NT2/D1 (cell line): ENCODE measurements at regions not wholly inside any gene's neighbourhood (a gene's known extent, or its start where the extent isn't known, plus 50 kb on each side); places are given as distances from the start of the nearest gene placed in this dataset.

ENCODE experiments used
- DNase-seq: peaks from one replicate; pipeline ENCODE4 v3.0.0-alpha.2; 2011; ENCODE audit warnings: low read depth, low spot score
- H3K27me3 ChIP-seq: 2 replicates; pipeline ENCODE4 v1.6.0; 2011; ENCODE audit warnings: mild to moderate bottlenecking; ENCODE audit not compliant: insufficient read length, insufficient read depth
- H3K36me3 ChIP-seq: 2 replicates; pipeline ENCODE4 v1.6.1; 2011; ENCODE audit warnings: mild to moderate bottlenecking, low read length, mixed read lengths; ENCODE audit not compliant: insufficient read depth, insufficient read length
- H3K4me1 ChIP-seq: 2 replicates; pipeline ENCODE4 v1.5.1; 2011; ENCODE audit not compliant: insufficient read depth, insufficient read length
- H3K4me3 ChIP-seq: 2 replicates; pipeline ENCODE4 v1.5.1; 2011; ENCODE audit warnings: low read depth; ENCODE audit not compliant: insufficient read length
- H3K9ac ChIP-seq: 2 replicates; pipeline ENCODE4 v1.6.0; 2011; ENCODE audit warnings: low read depth; ENCODE audit not compliant: insufficient read length
- H3K9me3 ChIP-seq: 2 replicates; pipeline ENCODE4 v1.5.1; 2011; ENCODE audit warnings: mild to moderate bottlenecking, low read length; ENCODE audit not compliant: insufficient read depth
- SUZ12 ChIP-seq: IDR thresholded peaks from 2 replicates; pipeline ENCODE4 v1.6.1; 2011; ENCODE audit not compliant: insufficient read length, insufficient read depth; ENCODE audit errors: extremely low read depth
- YY1 ChIP-seq: IDR thresholded peaks from 2 replicates; pipeline ENCODE4 v1.6.1; 2011; ENCODE audit not compliant: insufficient read length, insufficient read depth
- ZNF274 ChIP-seq: IDR thresholded peaks from 2 replicates; pipeline ENCODE4 v1.6.1; 2011; ENCODE audit warnings: mild to moderate bottlenecking, low read depth, low read length

DNA sequence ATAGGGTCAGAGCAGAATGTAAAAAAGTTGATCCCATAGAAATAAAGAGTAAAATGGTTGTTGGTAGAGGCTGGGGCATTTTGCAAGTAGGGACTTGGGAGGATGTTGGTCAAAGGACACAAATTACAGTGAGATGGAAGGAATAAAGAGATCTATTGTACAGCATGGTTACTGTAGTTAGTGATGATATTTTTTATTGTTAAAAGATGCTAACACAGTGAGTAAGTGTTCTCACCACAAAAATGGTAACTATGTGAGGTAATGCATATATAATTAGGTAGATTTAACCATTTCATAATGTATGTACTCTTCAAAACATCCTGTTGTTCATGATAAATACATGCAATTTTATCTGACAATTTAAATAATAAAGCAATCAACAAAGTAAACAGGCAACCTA is 280.7 kb upstream of the MAGI2 start:
- Histone ChIP-seq H3K9ac (no peak overlapping the region), H3K36me3 (no peaks in the 10 kb centered on the region), H3K27me3 (no peaks in the 10 kb centered on the region), H3K4me1 (no peaks in the 10 kb centered on the region), H3K9me3 (no peaks in the 10 kb centered on the region), H3K4me3 (no peak overlapping the region)
- TF ChIP-seq YY1 (no peak), ZNF274 (no peak), SUZ12 (no peak)
- DNase-seq, result no peak

DNA sequence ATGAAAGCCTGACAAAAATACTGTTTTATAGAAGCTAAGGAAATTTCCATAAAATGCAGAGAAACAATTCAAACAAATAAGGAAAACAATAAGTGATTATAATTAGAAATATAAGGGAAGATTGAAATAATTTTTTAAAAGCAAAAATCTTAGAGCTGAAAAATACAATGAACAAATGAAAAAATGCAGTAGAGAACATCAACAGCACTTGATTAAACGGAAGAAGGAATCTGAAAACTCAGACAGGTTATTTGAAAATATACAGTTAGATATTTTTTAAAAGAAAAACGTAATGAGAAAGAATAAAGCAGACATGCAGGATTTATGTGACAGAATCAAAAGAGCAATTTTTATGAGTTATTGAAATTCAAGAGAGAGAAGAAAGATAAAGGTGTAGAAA is 279.1 kb upstream of the MAGI2 start:
- no peaks in the 10 kb centered on the region for H3K27me3 ChIP-seq
- DNase-seq, result no peak
- H3K9ac ChIP-seq, result no peak overlapping the region
- no peaks in the 10 kb centered on the region for H3K4me1 ChIP-seq
- H3K36me3 ChIP-seq, result no peaks in the 10 kb centered on the region
- H3K9me3 ChIP-seq, result no peaks in the 10 kb centered on the region
- TF ChIP-seq SUZ12, result no peak
- no peak overlapping the region for H3K4me3 ChIP-seq

DNA sequence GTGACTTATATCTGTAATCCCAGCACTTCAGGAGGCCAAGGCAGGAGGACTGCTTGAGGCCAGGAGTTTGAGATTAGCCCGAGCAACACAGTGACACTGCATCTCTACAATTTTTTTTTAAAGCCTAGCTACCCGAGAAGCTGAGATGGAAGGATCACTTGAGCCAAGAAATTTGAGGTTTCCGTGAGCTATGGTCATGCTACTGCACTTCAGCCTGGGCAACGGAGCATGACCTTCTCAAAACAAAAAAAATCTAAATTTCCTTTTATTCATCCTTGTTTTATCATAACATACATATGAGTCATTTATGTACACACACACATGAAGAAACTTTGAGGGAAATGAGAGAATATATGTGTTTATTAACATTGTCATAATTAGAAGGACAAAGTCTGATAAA is 277.5 kb upstream of the MAGI2 start:
- H3K4me1 ChIP-seq, result no peaks in the 10 kb centered on the region
- no peak overlapping the region for H3K9ac ChIP-seq
- no peaks in the 10 kb centered on the region for H3K9me3 ChIP-seq
- no peak for DNase-seq
- TF ChIP-seq YY1, result no peak
- no peak for TF ChIP-seq SUZ12
- TF ChIP-seq ZNF274, result no peak
- H3K36me3 ChIP-seq, result no peaks in the 10 kb centered on the region
- H3K27me3 ChIP-seq, result no peaks in the 10 kb centered on the region
- H3K4me3 ChIP-seq, result no peak overlapping the region

DNA sequence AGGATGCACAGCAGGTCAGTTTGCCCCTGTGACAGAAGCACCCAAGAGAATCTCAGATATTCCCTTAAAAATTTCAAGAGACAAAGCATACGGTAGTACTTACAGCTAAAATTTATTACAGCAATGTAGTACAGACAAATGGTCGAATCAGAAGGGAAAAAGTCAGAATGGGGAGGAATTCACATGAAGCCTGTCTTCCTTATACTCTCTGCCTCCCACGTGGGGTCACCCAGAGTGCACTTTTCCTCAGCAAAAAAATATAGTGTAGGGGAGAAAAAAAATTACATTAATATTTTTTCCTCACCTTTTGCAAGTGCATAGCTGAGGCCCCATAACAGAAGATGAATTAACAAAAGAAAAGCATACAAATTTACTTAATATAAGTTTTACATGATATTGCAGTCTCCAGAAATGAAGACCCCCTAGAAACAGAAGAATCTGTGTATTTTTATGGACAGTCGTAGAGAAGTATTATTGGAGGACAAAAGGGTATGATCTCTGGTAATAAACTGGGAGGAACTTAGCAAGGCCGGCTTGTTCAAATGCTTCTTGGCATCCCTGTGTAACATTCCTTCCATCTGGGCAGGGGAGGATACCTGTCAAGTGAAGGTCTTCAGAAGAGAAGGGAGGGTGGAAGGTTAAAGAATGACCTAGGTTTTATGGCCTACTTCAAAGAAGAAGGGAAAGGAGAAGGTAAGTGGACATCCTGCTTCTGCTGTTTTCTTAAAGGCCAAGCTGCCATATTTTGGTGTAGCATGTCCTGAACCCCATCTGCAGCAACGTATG is 270.6 kb upstream of the MAGI2 start:
- H3K9me3 ChIP-seq, result no peaks in the 10 kb centered on the region
- no peaks in the 10 kb centered on the region for H3K36me3 ChIP-seq
- H3K4me1 ChIP-seq, result no peaks in the 10 kb centered on the region
- no peak overlapping the region for H3K9ac ChIP-seq
- H3K4me3 ChIP-seq, result no peak overlapping the region
- no peak for DNase-seq
- TF ChIP-seq SUZ12 (no peak), ZNF274 (no peak), YY1 (no peak)
- no peaks in the 10 kb centered on the region for H3K27me3 ChIP-seq

DNA sequence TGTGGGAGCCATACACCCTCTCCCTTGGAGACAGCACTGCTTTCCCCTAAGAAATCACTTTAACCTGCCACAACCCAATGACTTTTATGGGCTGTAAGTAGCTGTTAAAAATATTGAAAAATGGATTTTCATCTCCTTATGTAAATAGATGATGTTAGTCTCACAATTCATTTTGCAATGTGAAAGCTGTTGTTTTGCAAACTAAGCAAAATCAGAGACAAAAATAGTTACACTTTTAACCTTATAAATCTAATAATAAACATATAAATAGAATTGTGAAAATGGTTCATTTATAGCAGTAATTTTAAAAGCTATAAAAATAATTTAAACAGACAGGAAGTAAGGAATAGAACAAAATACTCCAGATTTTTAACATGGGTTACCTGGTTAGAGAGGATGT is 268.8 kb upstream of the MAGI2 start:
- H3K9ac ChIP-seq, result no peak overlapping the region
- H3K36me3 ChIP-seq, result no peaks in the 10 kb centered on the region
- TF ChIP-seq ZNF274 (no peak), YY1 (no peak), SUZ12 (no peak)
- DNase-seq, result no peak
- no peaks in the 10 kb centered on the region for H3K9me3 ChIP-seq
- H3K4me1 ChIP-seq, result no peaks in the 10 kb centered on the region
- H3K27me3 ChIP-seq, result no peaks in the 10 kb centered on the region
- no peak overlapping the region for H3K4me3 ChIP-seq

DNA sequence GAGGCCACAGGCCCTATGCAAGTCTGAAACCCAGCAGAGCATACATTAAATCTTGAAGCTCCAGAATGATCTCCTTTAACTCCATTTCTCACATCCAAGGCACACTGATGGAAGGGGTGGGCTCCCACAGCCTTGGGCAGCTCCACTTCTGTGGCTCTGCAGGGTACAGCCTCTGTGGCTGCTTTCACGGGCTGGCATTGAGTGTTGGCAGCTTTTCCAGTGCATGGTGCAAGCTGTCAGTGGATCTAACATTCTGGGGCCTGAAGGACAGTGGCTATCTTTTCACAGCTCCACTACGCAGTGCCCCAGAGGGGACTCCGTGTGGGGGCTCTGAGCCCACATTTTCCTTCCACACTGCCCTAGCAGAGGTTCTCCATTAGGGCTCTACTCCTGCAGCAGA is 265.7 kb upstream of the MAGI2 start:
- Histone ChIP-seq H3K9me3 (no peaks in the 10 kb centered on the region), H3K36me3 (no peaks in the 10 kb centered on the region), H3K4me1 (no peaks in the 10 kb centered on the region), H3K4me3 (no peak overlapping the region), H3K9ac (no peak overlapping the region), H3K27me3 (no peaks in the 10 kb centered on the region)
- DNase-seq, result no peak
- TF ChIP-seq YY1 (no peak), ZNF274 (no peak), SUZ12 (no peak)

DNA sequence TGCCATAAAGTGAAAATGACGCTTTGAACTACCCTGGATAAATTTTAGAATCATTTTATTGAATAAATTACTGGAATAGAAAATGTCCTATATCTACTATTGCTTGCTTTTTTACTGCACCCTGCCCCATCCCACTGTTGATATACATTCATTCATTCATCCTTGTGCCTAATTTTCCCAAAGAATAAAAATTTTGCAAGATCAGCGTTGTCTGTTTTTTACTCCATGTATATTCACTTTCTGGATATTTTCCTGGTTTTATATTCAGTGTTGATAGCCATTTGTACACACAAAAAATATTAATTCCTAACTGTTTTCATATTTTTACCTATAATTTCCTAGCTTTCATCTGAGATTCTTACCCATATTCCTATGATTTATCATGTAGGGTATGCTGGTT is 262.9 kb upstream of the MAGI2 start:
- H3K27me3 ChIP-seq, result no peaks in the 10 kb centered on the region
- no peaks in the 10 kb centered on the region for H3K4me1 ChIP-seq
- H3K36me3 ChIP-seq, result no peaks in the 10 kb centered on the region
- TF ChIP-seq ZNF274 (no peak), YY1 (no peak), SUZ12 (no peak)
- no peaks in the 10 kb centered on the region for H3K9me3 ChIP-seq
- DNase-seq, result no peak
- no peak overlapping the region for H3K4me3 ChIP-seq
- no peak overlapping the region for H3K9ac ChIP-seq
